SK-N-MC (cell line): ENCODE measurements at regions not wholly inside any gene's neighbourhood (a gene's known extent, or its start where the extent isn't known, plus 50 kb on each side); places are given as distances from the start of the nearest gene placed in this dataset.

Source experiments
- EZH2 ChIP-seq: fragments of 200-600 bp; sonication (generic); IDR thresholded peaks from one replicate; pipeline ENCODE4 v1.6.1; 2017; ENCODE audit warnings: antibody characterized with exemption
- FOXP2 ChIP-seq: optimal IDR thresholded peaks from 2 replicates; pipeline ENCODE3; 2011; ENCODE audit warnings: mild to moderate bottlenecking, moderate library complexity; ENCODE audit not compliant: insufficient read depth; ENCODE audit errors: extremely low read length, control extremely low read depth
- POLR2AphosphoS5 ChIP-seq: IDR thresholded peaks from 2 replicates; pipeline ENCODE4 v1.6.1; 2012; ENCODE audit warnings: mild to moderate bottlenecking, low read depth, low read length, borderline replicate concordance

GRCh38 chr6:56349194-56349593, 101.8 kb upstream of the COL21A1 start:
- TF ChIP-seq EZH2 (no peak), POLR2AphosphoS5 (no peak), FOXP2 (no peak)
